ENCODE measurements at regions not wholly inside any gene's neighbourhood (a gene's known extent, or its start where the extent isn't known, plus 50 kb on each side); places are given as distances from the start of the nearest gene placed in this dataset.

GRCh38 chr7:91323626-91324158 is 59.5 kb downstream of the FZD1 start:
- Histone ChIP-seq H3K36me3 (ENCODE audit: control insufficient read depth in 2 of 2, insufficient read depth in 2 of 2, low read length in 2 of 2) (no peaks in the 10 kb centered on the region), H3K4me1 (ENCODE audit: control insufficient read depth in 2 of 2, insufficient read depth in 2 of 2, low read length in 2 of 2) (no peaks in the 10 kb centered on the region), H3K9ac (ENCODE audit: low read depth in 1 of 2, low read length in 2 of 2) (no peak overlapping the region), H3K27me3 (ENCODE audit: control insufficient read depth in 2 of 2, insufficient read depth in 2 of 2, low read length in 2 of 2) (no peaks in the 10 kb centered on the region), H3K9me3 (ENCODE audit: control insufficient read depth in 2 of 2, low read length in 2 of 2) (no peaks in the 10 kb centered on the region), H3K4me3 (ENCODE audit: low read length in 2 of 2) (no peak overlapping the region), H3K27ac (ENCODE audit: low read depth in 2 of 2, low read length in 2 of 2) (no peak overlapping the region)

GRCh38 chr7:91324663-91325062 is 60.4 kb downstream of the FZD1 start:
- H3K27ac ChIP-seq (ENCODE audit: low read depth in 2 of 2, low read length in 2 of 2), result no peak overlapping the region
- H3K9ac ChIP-seq (ENCODE audit: low read depth in 1 of 2, low read length in 2 of 2), result no peak overlapping the region
- H3K36me3 ChIP-seq (ENCODE audit: control insufficient read depth in 2 of 2, insufficient read depth in 2 of 2, low read length in 2 of 2), result no peaks in the 10 kb centered on the region
- H3K9me3 ChIP-seq (ENCODE audit: control insufficient read depth in 2 of 2, low read length in 2 of 2), result no peaks in the 10 kb centered on the region
- H3K4me1 ChIP-seq (ENCODE audit: control insufficient read depth in 2 of 2, insufficient read depth in 2 of 2, low read length in 2 of 2), result no peaks in the 10 kb centered on the region
- H3K27me3 ChIP-seq (ENCODE audit: control insufficient read depth in 2 of 2, insufficient read depth in 2 of 2, low read length in 2 of 2), result no peaks in the 10 kb centered on the region
- no peak overlapping the region for H3K4me3 ChIP-seq (ENCODE audit: low read length in 2 of 2)

- no peak overlapping the region for H3K27ac ChIP-seq (ENCODE audit: low read depth in 2 of 2, low read length in 2 of 2)
- H3K4me1 ChIP-seq (ENCODE audit: control insufficient read depth in 2 of 2, insufficient read depth in 2 of 2, low read length in 2 of 2), result no peaks in the 10 kb centered on the region
- no peak overlapping the region for H3K9ac ChIP-seq (ENCODE audit: low read depth in 1 of 2, low read length in 2 of 2)
- H3K36me3 ChIP-seq (ENCODE audit: control insufficient read depth in 2 of 2, insufficient read depth in 2 of 2, low read length in 2 of 2), result no peaks in the 10 kb centered on the region
- H3K9me3 ChIP-seq (ENCODE audit: control insufficient read depth in 2 of 2, low read length in 2 of 2), result no peaks in the 10 kb centered on the region
- no peak overlapping the region for H3K4me3 ChIP-seq (ENCODE audit: low read length in 2 of 2)
- no peaks in the 10 kb centered on the region for H3K27me3 ChIP-seq (ENCODE audit: control insufficient read depth in 2 of 2, insufficient read depth in 2 of 2, low read length in 2 of 2)
Observed at GRCh38 chr7:91325726-91326125, 61.5 kb downstream of the FZD1 start.

GRCh38 chr7:91326516-91327199 is 62.4 kb downstream of the FZD1 start:
- Histone ChIP-seq H3K4me3 (ENCODE audit: low read length in 2 of 2) (no peak overlapping the region), H3K4me1 (ENCODE audit: control insufficient read depth in 2 of 2, insufficient read depth in 2 of 2, low read length in 2 of 2) (no peaks in the 10 kb centered on the region), H3K9ac (ENCODE audit: low read depth in 1 of 2, low read length in 2 of 2) (no peak overlapping the region), H3K9me3 (ENCODE audit: control insufficient read depth in 2 of 2, low read length in 2 of 2) (no peaks in the 10 kb centered on the region), H3K27me3 (ENCODE audit: control insufficient read depth in 2 of 2, insufficient read depth in 2 of 2, low read length in 2 of 2) (no peaks in the 10 kb centered on the region), H3K36me3 (ENCODE audit: control insufficient read depth in 2 of 2, insufficient read depth in 2 of 2, low read length in 2 of 2) (no peaks in the 10 kb centered on the region), H3K27ac (ENCODE audit: low read depth in 2 of 2, low read length in 2 of 2) (no peak overlapping the region)

GRCh38 chr7:91327346-91327745 is 63.1 kb downstream of the FZD1 start:
- H3K9me3 ChIP-seq (ENCODE audit: control insufficient read depth in 2 of 2, low read length in 2 of 2), result no peaks in the 10 kb centered on the region
- H3K27ac ChIP-seq (ENCODE audit: low read depth in 2 of 2, low read length in 2 of 2), result no peak overlapping the region
- H3K27me3 ChIP-seq (ENCODE audit: control insufficient read depth in 2 of 2, insufficient read depth in 2 of 2, low read length in 2 of 2), result no peaks in the 10 kb centered on the region
- no peak overlapping the region for H3K4me3 ChIP-seq (ENCODE audit: low read length in 2 of 2)
- no peaks in the 10 kb centered on the region for H3K4me1 ChIP-seq (ENCODE audit: control insufficient read depth in 2 of 2, insufficient read depth in 2 of 2, low read length in 2 of 2)
- H3K36me3 ChIP-seq (ENCODE audit: control insufficient read depth in 2 of 2, insufficient read depth in 2 of 2, low read length in 2 of 2), result no peaks in the 10 kb centered on the region
- H3K9ac ChIP-seq (ENCODE audit: low read depth in 1 of 2, low read length in 2 of 2), result no peak overlapping the region

GRCh38 chr7:91329571-91329970 is 65.3 kb downstream of the FZD1 start:
- Histone ChIP-seq H3K4me1 (ENCODE audit: control insufficient read depth in 2 of 2, insufficient read depth in 2 of 2, low read length in 2 of 2) (no peaks in the 10 kb centered on the region), H3K27ac (ENCODE audit: low read depth in 2 of 2, low read length in 2 of 2) (no peak overlapping the region)

GRCh38 chr7:91330191-91330808 is 66.1 kb downstream of the FZD1 start:
- Histone ChIP-seq H3K36me3 (ENCODE audit: control insufficient read depth in 2 of 2, insufficient read depth in 2 of 2, low read length in 2 of 2) (no peaks in the 10 kb centered on the region), H3K4me3 (ENCODE audit: low read length in 2 of 2) (no peak overlapping the region), H3K9ac (ENCODE audit: low read depth in 1 of 2, low read length in 2 of 2) (no peak overlapping the region), H3K27ac (ENCODE audit: low read depth in 2 of 2, low read length in 2 of 2) (peak overlapping the region in 1 of 2 donors; percentile 32), H3K27me3 (ENCODE audit: control insufficient read depth in 2 of 2, insufficient read depth in 2 of 2, low read length in 2 of 2) (no peaks in the 10 kb centered on the region), H3K9me3 (ENCODE audit: control insufficient read depth in 2 of 2, low read length in 2 of 2) (no peaks in the 10 kb centered on the region), H3K4me1 (ENCODE audit: control insufficient read depth in 2 of 2, insufficient read depth in 2 of 2, low read length in 2 of 2) (no peaks in the 10 kb centered on the region)

More at GRCh38 chr7:91329571-91329970, 65.3 kb downstream of the FZD1 start:
- Histone ChIP-seq H3K27me3 (ENCODE audit: control insufficient read depth in 2 of 2, insufficient read depth in 2 of 2, low read length in 2 of 2) (no peaks in the 10 kb centered on the region), H3K36me3 (ENCODE audit: control insufficient read depth in 2 of 2, insufficient read depth in 2 of 2, low read length in 2 of 2) (no peaks in the 10 kb centered on the region), H3K9ac (ENCODE audit: low read depth in 1 of 2, low read length in 2 of 2) (no peak overlapping the region), H3K4me3 (ENCODE audit: low read length in 2 of 2) (no peak overlapping the region), H3K9me3 (ENCODE audit: control insufficient read depth in 2 of 2, low read length in 2 of 2) (no peaks in the 10 kb centered on the region)

- Histone ChIP-seq H3K36me3 (ENCODE audit: control insufficient read depth in 2 of 2, insufficient read depth in 2 of 2, low read length in 2 of 2) (no peaks in the 10 kb centered on the region), H3K4me3 (ENCODE audit: low read length in 2 of 2) (no peak overlapping the region), H3K9ac (ENCODE audit: low read depth in 1 of 2, low read length in 2 of 2) (no peak overlapping the region), H3K27me3 (ENCODE audit: control insufficient read depth in 2 of 2, insufficient read depth in 2 of 2, low read length in 2 of 2) (no peaks in the 10 kb centered on the region), H3K9me3 (ENCODE audit: control insufficient read depth in 2 of 2, low read length in 2 of 2) (no peaks in the 10 kb centered on the region), H3K27ac (ENCODE audit: low read depth in 2 of 2, low read length in 2 of 2) (no peak overlapping the region), H3K4me1 (ENCODE audit: control insufficient read depth in 2 of 2, insufficient read depth in 2 of 2, low read length in 2 of 2) (no peaks in the 10 kb centered on the region)
Observed at GRCh38 chr7:91330866-91331265, 66.6 kb downstream of the FZD1 start.

- no peaks in the 10 kb centered on the region for H3K36me3 ChIP-seq (ENCODE audit: control insufficient read depth in 2 of 2, insufficient read depth in 2 of 2, low read length in 2 of 2)
- no peak overlapping the region for H3K9ac ChIP-seq (ENCODE audit: low read depth in 1 of 2, low read length in 2 of 2)
- no peaks in the 10 kb centered on the region for H3K4me1 ChIP-seq (ENCODE audit: control insufficient read depth in 2 of 2, insufficient read depth in 2 of 2, low read length in 2 of 2)
- H3K27ac ChIP-seq (ENCODE audit: low read depth in 2 of 2, low read length in 2 of 2), result no peak overlapping the region
- H3K4me3 ChIP-seq (ENCODE audit: low read length in 2 of 2), result no peak overlapping the region
- H3K27me3 ChIP-seq (ENCODE audit: control insufficient read depth in 2 of 2, insufficient read depth in 2 of 2, low read length in 2 of 2), result no peaks in the 10 kb centered on the region
- no peaks in the 10 kb centered on the region for H3K9me3 ChIP-seq (ENCODE audit: control insufficient read depth in 2 of 2, low read length in 2 of 2)
Observed at GRCh38 chr7:91336106-91336505, 71.9 kb downstream of the FZD1 start.

- Histone ChIP-seq H3K9me3 (ENCODE audit: control insufficient read depth in 2 of 2, low read length in 2 of 2) (no peaks in the 10 kb centered on the region), H3K4me3 (ENCODE audit: low read length in 2 of 2) (no peak overlapping the region), H3K27ac (ENCODE audit: low read depth in 2 of 2, low read length in 2 of 2) (no peak overlapping the region)
Observed at GRCh38 chr7:91338226-91339020, 74.2 kb downstream of the FZD1 start.

More at GRCh38 chr7:91338226-91339020, 74.2 kb downstream of the FZD1 start:
- Histone ChIP-seq H3K4me1 (ENCODE audit: control insufficient read depth in 2 of 2, insufficient read depth in 2 of 2, low read length in 2 of 2) (no peaks in the 10 kb centered on the region), H3K9ac (ENCODE audit: low read depth in 1 of 2, low read length in 2 of 2) (no peak overlapping the region), H3K27me3 (ENCODE audit: control insufficient read depth in 2 of 2, insufficient read depth in 2 of 2, low read length in 2 of 2) (no peaks in the 10 kb centered on the region), H3K36me3 (ENCODE audit: control insufficient read depth in 2 of 2, insufficient read depth in 2 of 2, low read length in 2 of 2) (no peaks in the 10 kb centered on the region)
